Left lobe of liver (tissue), 2 donors: ENCODE measurements at regions not wholly inside any gene's neighbourhood (a gene's known extent, or its start where the extent isn't known, plus 50 kb on each side); places are given as distances from the start of the nearest gene placed in this dataset.
"Not testable (repeated sequence)": the region's sequence is repeated elsewhere in the genome, so short reads cannot be mapped to it uniquely, and the experiment has no call there.

ENCODE experiments used
- ATAC-seq: fragments of 200-7000 bp; cut with Tn5 transposase; one replicate; pipeline ENCODE4 v1.9.1; 2020; ENCODE audit warnings: mild to moderate bottlenecking, moderate library complexity
- DNase-seq: peaks from one replicate; pipeline ENCODE4 v3.0.0-alpha.2; 2020; ENCODE audit warnings: low spot score
- donor health status: DM: no; HTN: no; CAD: no; lungs with moderate emphysema.
- donor health status: DM: no; HTN: yes; CAD: no.

- ATAC-seq (peak; percentile 89), DNase-seq (peak; percentile 76)
Measured at GRCh38 chr5:111635151-111635902, 121.7 kb downstream of the NREP start.

DNA sequence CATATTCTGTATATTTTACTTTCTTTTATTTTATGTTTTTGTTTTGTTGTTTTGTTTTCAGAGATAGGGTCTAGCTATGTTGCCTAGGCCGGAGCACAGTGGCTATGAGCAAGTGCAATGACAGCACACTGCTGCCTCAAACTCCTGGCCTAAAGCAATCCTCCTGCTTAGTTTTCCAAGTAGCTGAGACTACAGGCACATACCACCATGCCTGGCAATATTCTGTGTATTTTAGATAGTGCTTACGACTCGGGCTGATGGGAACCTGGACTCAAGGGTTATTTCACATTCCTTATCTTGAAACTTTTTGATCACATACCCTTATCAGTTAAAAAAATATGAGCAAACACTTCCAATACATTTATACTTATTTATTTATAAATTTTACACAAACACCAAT lies 119.0 kb upstream of the STARD4 start:
- no peak for DNase-seq
- no peak for ATAC-seq

DNA sequence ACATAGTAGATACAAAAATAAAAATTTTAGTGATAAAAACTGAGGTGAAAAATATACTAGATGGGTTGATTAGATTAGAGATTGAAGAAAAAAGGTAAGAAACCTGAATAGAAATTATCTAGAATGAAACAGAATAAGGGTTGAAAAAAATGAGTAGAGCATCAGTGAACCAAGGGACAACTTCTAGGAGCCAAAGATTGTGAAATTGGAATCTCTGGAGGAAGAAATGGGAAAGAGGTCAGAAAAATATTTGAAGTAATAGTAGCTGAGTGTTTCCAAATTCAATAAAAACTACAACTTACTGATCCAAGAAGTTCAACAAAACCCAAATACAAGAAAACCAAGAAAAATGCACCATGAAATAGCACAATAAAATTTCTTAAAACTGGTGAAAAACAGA lies 116.6 kb upstream of the STARD4 start:
- ATAC-seq (no peak), DNase-seq (no peak)

DNA sequence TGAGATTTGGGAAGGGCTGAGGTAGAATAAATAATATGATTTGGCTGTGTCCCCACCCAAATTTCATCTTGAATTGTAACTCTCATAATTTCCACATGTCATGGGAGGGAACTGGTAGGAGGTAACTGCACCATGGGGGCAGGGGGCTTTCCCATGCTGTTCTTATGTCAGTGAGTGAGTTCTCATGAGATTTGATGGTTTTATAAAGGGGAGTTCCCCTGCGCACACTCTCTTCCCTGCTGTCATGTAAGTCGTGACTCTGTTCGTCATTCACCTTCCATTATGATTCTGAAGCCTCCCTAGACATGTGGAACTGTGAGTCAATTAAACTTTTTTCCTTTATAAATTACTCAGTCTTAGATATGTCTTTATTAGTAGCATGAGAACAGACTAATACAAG lies 115.5 kb upstream of the STARD4 start:
- no peak for DNase-seq
- no peak for ATAC-seq

DNA sequence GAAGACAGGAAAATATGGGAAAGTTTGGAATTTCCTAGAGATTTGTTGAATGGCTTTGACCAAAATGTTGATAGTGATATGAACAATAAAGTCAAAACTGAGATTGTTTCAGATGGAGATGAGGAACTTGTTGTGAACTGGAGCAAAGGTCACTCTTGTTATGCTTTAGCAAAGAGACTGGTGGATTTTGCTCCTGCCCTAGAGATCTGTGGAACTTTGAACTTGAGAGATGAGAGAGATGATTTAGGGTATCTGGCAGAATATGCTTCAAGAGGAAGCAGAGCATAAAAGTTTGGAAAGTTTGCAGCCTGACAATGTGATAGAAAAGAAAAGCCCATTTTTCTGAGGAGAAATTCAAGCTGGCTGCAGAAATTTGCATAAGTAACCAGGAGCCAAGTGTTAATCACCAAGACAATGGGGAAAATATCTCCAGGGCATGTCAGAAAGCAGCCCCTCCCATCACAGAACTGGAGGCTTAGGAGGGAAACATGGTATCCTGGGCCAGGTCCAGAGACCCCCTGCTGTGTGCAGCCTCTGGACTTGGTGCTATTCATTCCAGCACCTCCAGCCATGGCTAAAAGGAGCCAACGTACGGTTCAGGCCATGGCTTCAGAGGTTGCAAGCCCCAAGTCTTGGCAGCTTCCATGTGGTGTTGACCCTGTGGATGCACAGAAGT lies 114.3 kb upstream of the STARD4 start:
- ATAC-seq (no peak), DNase-seq (no peak)

DNA sequence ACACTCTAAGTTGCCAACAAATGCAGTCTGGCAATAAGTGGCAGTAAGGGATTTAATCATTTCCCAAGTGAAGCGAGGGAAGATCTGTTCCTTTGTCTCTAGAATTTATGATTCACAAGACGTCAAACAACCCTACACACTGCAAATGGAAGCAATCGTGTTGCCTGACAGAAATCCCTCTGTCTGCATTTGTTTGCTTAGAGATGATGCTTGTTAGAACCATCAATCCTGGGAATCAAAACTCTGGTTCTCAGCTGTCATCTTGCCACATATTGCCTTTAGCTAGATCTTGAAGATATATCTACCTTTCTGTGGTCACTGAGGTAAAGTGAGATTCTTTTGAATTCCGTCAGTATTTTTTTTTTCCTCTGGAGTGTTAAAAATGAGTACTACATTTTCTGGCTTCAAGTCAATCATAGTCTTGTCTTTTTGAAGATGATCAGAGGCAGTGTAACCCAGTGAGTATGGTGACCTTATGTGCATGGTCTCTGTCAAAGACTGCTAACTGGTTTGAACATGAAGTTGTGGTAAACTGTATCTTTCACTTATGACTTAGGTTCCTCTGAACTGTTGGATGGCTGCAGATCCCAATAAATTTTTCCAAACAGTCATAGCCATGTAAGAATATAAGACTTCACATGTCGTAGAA lies 106.4 kb upstream of the STARD4 start:
- DNase-seq, result no peak
- ATAC-seq, result no peak

GRCh38 chr5:111615054-111615453 lies 102.7 kb upstream of the STARD4 start:
- no peak for DNase-seq
- peak; percentile 78 for ATAC-seq

DNA sequence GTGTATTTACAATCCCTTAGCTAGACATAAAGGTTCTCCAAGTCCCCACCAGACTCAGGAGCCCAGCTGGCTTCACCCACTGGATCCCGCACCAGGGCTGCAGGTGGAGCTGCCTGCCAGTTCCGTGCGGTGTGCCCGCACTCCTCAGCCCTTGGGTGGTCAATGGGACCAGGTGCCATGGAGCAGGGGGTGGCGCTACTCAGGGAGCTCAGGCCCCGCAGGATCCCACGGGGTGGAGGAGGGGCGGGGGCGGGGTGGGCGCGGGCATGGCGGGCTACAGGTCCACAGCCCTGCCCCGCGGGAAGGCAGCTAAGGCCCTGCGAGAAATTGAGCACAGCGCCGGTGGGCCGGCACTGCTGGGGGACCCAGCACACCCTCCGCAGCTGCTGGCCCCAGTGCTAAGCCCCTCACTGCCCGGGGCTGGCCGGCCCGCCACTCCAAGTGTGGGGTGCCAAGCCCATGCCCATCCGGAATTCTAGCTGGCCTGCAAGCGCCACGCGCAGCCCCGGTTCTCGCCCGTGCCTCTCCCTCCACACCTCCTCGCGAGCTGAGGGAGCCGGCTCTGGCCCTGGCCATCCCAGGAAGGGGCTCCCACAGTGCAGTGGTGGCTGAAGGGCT lies 99.8 kb upstream of the STARD4 start:
- DNase-seq, ATAC-seq: not testable (repeated sequence)

DNA sequence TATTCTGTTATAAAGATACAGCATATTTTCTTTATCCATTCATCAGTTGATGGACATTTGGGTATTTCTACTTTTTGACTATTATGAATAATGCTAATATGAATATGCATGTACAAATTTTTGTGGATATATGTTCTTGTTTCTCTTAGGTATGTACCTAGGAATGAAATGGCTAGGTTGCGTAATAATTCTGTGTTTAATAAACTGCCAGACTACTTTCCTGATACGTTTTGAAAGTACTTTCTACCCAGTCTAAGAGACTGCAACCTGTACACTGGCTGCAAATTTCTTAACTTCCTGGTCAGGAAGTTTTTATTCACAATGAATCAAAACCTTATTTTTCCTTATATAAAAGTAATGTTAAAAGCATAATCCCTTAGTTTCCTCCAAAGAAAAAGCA lies 93.9 kb upstream of the STARD4 start:
- ATAC-seq (no peak), DNase-seq (no peak)

DNA sequence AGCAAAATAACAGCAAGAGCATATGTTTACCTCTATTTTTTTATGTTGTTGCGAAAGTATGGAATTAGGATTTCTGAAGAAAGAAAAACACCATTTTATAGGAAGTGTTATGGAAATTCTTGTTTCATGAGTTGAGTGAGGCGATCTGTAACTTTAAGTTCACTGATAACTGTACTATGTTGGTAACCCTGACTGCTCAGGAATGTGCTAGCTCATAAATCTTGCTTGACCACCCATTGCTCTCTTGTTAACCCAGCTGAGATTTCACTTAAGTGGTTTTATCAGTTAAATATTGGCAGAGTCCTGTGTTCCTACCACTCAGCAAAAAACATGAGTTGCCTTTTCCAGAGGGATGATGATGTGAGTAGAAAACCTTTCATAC lies 91.1 kb upstream of the STARD4 start:
- ATAC-seq, result no peak
- DNase-seq, result no peak

DNA sequence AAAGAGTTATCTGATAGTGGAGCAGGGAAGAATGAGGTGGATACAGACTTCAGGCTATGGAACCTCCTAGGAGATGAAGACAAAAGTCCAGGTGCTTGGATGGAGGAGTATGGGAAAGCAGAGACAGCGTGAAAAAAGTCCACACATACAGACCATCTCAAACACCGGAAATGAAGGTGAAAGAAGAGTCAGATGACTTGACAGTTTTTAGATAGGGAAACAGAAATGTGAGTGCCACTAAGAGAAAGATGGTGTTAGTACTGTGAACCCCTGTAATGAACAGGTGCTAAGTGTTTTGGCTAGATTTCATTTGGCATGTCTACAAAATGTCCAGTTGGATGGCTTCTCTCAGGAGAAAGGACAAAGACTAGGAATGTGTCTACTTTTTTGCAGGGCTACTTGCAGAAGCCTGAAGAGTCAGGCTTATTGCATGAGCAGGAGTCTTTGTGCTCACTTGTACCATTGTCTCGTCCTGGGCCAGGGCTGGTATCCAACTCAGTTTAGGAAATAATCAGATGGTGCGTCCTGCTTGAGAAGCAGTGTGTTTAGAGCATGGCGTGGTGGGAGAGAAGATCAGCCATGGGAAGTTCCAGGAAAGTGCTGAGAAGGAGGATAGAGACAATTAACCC lies 90.6 kb upstream of the STARD4 start:
- DNase-seq (no peak), ATAC-seq (no peak)

GRCh38 chr5:111598996-111599395 lies 86.7 kb upstream of the STARD4 start:
- ATAC-seq, result no peak
- no peak for DNase-seq

DNA sequence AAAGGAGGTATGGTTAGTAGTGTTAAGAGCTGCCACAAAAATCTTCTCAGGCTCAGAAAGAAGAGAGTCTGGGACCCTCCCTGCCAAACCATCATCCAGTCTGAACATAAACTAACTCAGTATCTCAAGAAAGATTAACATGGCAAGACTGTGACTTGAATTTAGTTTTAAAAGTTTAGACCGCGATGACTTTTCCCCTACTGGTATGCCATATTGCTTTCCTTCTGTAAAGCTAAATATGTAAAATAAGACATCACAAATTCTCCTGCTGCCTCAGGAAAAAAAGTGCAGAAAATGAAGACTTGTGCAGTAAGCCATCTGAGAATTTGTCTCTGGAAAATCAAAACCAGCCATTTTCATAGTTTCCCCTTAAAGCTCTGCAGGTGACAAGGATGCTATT lies 85.2 kb upstream of the STARD4 start:
- ATAC-seq (no peak), DNase-seq (no peak)

GRCh38 chr5:111596705-111597104 lies 84.4 kb upstream of the STARD4 start:
- ATAC-seq, result no peak
- DNase-seq, result no peak

- no peak for ATAC-seq
- no peak for DNase-seq
Measured at GRCh38 chr5:111595425-111595824, 83.1 kb upstream of the STARD4 start.

- no peak for ATAC-seq
- DNase-seq, result no peak
Measured at GRCh38 chr5:111589316-111589715, 77.0 kb upstream of the STARD4 start.

DNA sequence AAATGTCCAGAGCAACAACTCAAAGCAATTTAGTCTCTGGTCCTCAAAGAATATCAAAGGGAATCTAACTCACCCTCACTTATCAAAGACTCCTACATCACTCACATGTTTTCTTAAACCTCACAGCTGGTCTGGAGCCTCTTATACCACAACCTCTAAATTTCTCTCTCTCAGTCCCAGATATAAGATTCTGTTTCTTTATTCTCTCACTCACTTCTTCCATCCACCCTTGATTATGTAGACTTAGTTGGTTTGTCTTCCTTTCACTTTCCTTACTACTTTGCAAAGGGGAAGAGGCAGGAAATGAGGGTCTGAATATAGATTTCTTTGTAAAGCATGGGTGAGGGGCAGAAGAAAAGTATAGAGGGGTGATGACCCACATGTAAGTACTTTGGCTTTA lies 75.4 kb upstream of the STARD4 start:
- DNase-seq (no peak), ATAC-seq (no peak)

DNA sequence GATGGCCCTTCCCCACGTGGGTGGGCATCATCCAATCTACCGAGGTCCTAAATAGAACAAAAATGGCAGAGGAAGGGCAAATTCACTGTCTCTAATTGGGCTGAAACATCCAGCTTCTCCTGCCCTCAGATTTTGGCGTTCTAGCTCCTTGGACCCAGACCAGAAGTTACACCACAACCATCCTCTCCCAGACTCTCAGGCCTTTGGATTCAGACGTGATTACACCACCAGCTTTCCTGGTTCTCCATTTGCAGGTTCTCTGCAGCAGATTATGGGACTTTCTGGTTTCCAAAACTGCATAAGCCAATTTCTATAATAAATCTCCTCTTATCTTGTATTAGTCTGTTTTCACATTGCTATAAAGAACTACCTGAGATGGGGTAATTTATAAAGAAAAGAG lies 73.6 kb upstream of the STARD4 start:
- DNase-seq, result no peak
- no peak for ATAC-seq

- ATAC-seq (no peak), DNase-seq (no peak)
Measured at GRCh38 chr5:111585291-111585690, 73.0 kb upstream of the STARD4 start.

- ATAC-seq (no peak), DNase-seq (no peak)
Measured at GRCh38 chr5:111584651-111585050, 72.3 kb upstream of the STARD4 start.

GRCh38 chr5:111583758-111584203 lies 71.4 kb upstream of the STARD4 start:
- no peak for DNase-seq
- ATAC-seq, result no peak
